ENCODE measurements at regions not wholly inside any gene's neighbourhood (a gene's known extent, or its start where the extent isn't known, plus 50 kb on each side); places are given as distances from the start of the nearest gene placed in this dataset.
"Not testable (repeated sequence)": the region's sequence is repeated elsewhere in the genome, so short reads cannot be mapped to it uniquely, and the experiment has no call there.

DNA sequence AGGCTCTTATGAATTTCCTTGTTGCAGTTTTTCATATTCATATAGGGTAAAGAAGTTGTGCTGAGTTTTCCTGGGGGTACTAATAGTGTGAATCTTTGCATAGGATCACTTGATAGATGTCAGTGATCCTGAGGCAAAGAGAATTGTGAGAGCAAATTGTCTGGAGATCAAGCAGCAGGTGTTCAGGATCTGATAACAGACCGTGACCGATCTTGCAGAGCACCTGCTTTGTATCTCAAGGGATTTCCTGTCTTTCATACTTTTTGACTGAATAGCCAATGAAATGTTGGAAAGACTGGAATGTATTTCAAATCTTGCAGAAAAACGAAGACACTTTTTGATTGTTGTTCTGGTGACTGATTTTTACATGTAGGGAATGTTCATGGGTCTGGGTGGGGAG, 914.5 kb downstream of the STIM2 start:
- DNase-seq = no peak

DNA sequence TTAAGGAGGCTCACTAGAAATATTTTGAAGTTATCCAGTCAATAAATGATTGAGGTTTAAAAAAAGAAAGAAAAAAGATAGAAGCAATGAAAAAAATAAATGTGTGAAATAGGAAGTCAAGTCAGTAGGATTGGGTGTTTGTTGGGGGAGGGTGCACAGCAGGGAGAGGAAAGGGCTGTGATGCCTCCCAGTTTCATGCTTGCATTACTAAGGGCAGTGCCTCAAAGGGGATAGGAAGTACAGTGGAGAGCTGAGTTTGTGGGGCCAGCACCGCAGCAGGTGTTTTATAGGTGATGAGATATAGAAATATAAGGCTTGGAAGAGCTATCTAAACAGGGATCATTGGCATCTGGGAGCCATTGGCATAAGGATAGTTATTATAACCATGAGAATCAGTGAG, 919.2 kb downstream of the STIM2 start:
- DNase-seq = no peak

GRCh38 chr4:27787195-27787594, 926.6 kb downstream of the STIM2 start:
- DNase-seq = no peak

DNA sequence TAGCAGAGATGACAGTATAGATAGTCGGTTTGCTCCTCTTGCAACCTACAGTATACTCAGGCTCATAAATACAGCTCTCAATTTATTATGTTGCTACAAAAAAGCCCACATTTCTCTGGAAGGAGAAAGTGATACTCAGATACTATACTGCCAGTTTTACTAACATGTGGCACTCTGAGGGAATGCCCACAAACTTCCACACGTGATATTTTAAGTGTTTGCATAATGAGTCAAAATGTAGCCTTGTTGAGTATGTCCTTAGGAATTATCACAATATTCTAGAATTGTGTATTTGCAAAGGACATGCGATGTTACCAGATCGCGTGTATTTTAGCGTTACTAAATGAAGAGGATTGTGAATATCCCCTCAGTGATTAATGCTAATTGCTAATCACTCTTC, 929.1 kb downstream of the STIM2 start:
- DNase-seq = no peak

GRCh38 chr4:27790911-27791310, 930.3 kb downstream of the STIM2 start:
- no peak for DNase-seq

GRCh38 chr4:27791640-27792039, 931.0 kb downstream of the STIM2 start:
- DNase-seq = no peak

DNA sequence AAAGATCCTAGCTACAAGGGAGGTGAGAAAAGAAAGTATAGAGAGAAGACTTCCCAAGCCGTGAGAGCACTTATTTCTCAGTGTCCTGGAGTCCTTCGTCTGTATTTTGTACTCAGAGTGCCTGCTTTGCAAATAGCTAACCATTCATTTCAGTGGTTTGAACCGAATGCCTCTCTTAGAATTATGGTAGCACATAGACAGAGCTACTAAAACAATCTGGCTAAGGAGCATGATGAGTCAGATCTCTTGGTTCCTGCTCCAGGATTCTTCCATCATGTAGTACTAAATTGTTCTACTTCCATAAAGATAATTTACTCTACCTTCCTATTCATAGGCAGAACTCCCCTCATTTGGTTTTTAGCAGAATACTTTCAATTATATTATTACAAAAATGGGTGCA, 946.6 kb downstream of the STIM2 start:
- DNase-seq = no peak

DNA sequence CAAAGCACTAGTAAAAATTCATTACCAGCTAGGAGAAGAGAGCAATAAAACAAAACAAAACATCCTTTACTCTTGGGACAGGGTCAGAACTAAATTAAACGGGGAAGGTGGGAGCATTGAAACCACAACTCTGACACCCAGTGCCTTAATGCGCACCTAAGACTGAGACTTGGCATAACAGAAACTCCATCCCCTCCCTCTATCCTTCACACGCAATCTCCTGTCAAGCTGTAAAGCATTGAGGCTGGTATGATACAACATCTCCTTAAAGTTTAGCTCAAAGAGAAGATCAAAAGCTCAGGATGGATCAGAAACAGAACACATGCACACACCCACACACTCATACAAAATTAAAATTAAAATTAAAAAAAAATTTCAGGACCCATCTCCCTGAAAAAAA, 951.3 kb downstream of the STIM2 start:
- DNase-seq = no peak

- DNase-seq = not testable (repeated sequence)
Measured at GRCh38 chr4:27813226-27813625, 952.6 kb downstream of the STIM2 start.

- DNase-seq = not testable (repeated sequence)
Measured at GRCh38 chr4:27813699-27814425, 953.2 kb downstream of the STIM2 start.

GRCh38 chr4:27819246-27819645, 958.6 kb downstream of the STIM2 start:
- no peak for DNase-seq

- no peak for DNase-seq
Measured at GRCh38 chr4:27828843-27829242, 968.2 kb downstream of the STIM2 start.

- DNase-seq = no peak
Measured at GRCh38 chr4:27830251-27830650, 969.6 kb downstream of the STIM2 start.

DNA sequence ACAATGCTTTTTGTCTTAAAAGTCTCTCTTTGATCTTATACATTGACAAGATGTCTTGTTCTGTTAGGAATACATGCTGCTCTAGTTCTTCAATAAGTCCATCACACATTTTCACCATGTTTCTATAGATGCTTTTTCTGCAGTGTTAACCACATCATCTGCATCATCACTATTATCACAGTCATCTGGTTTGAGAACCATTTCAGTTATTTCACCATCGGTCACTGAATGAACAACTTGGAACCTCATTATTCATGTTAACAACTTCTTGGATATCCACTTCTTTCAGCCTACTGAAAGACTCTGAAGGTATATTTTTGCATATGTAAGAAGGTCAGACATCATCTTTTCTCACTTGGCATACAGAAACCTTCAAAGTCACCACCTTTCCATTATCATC, 975.2 kb downstream of the STIM2 start:
- no peak for DNase-seq

DNA sequence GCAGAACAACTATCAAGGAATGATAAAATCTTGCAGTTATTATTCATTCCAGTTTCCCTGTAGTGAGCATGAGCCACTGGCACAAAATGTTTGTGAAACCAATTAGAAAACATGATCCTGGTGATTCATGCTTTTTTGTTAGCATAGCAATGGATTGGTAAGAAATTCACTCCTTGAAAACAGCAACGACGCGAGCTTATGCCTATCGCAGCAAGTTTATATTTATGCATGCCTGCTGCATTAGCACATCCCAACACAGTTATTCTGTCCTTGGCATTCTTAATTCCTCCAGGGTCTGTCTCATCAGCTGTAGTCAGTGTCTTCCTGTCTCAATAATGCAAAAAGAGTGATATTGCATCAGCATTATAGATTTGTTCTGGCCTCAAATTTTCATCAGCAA, 975.9 kb downstream of the STIM2 start:
- no peak for DNase-seq

- DNase-seq = no peak
Measured at GRCh38 chr4:27843776-27844175, 983.1 kb downstream of the STIM2 start.

- DNase-seq = no peak
Measured at GRCh38 chr4:27844376-27844775, 983.7 kb downstream of the STIM2 start.

DNA sequence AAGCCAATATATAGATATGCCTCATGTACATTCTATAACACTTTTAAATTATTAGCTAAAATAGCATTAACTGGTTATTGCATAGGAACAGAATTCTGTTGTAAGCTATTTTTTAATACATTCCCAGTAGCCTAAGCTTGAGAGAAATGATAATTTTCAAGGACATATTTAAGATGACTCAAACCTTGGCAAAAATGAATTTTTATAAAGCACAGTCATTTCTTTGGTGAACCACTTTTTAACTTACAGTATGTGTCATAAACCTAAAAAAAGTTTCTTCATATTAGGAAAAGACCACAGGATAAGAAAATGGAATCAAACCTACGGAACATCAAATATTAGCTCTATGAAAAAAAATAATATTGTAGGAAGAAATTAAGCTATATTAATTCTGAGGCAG, 986.3 kb downstream of the STIM2 start:
- no peak for DNase-seq

DNA sequence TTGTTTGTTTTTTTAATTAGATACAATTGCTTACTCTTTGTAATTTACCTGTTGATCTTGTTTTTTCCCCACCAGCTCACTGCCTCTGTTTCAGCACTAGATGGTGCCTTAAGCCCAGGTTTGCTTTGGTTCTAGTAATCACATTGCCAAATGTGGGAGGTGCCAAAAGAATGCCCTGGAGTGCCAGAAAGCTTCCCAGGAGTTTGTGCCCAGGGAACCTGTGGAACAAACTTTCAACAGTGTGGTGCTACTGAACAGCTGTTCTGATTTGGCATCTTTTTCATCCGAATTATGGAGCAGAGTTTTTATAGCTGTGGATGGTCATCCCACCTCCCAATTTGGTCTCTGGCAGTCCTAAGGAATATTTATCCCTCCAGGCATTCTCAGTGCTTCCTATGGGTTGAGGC, 1000.7 kb downstream of the STIM2 start:
- no peak for DNase-seq

DNA sequence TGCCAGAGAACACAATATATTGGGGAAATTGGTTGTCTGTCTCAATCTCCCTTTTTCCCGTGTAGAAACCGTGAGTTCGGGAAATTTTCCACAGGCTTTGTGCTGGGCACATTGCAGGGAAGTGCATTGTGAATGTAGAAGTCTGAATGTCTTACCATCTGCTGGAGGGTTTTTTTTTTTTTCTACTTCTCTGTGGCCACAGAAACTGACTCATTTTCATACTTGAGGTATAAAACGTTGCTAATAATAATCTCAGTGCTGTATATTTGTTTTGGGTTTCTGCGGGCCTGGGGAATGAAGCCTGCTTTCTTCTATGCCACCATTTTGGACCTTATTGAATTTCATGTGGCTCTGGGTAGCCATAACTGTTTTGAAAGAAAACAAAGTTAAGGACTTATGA, 1001.2 kb downstream of the STIM2 start:
- no peak for DNase-seq

DNA sequence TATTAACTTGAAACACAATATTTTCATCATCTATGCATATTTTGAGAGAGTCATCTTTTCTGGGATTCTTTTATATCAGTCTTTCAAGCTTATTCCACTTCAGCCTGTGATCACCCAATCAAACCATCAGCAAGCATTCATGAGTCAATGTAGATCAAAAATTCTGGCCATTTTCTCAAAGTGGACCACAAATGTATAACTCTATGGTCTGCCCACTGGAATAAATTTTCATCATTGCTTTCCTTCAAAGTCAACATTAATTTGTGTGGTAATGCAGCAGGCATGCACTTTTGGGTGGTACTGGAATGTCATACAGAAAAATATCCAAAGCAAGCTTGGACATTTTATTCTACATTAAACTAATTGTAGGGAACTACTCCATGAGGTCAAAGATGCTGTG, 1013.0 kb downstream of the STIM2 start:
- no peak for DNase-seq

GRCh38 chr4:27881705-27882104, 1021.1 kb downstream of the STIM2 start:
- no peak for DNase-seq

DNA sequence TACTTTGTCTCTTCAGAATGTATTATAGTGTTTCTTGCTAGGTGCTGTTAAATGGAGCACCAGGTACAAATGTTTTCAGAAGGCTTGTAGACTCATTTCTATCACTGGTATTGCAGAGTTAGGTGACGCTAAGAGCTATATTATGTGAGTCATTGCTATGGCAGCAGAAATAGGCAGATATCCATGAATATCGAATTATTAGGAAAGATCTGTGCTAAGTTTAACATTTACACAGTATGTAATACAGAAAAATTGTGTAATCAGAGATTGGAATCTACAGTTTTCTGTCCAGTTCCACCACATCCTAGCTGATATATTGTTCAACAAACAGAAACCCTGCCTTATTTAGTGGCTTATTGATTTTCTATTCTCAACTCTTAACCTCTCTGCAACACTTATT, 1025.5 kb downstream of the STIM2 start:
- DNase-seq = no peak

- DNase-seq = no peak
Measured at GRCh38 chr4:27887646-27888045, 1027.0 kb downstream of the STIM2 start.

GRCh38 chr4:27888505-27888904, 1027.9 kb downstream of the STIM2 start:
- no peak for DNase-seq

GRCh38 chr4:27894951-27895350, 1034.3 kb downstream of the STIM2 start:
- no peak for DNase-seq

Measured in stimulated activated CD4-positive, alpha-beta T cell treated with anti-CD3 and anti-CD28 coated beads, Interleukin-2, amount 100 ng/mL, for 48 hours (primary cell).